Stimulated activated CD4-positive, alpha-beta T cell treated with anti-CD3 and anti-CD28 coated beads, Interleukin-12 subunit alpha, Interleukin-12 subunit beta, amount 100 ng/mL, for 4 hours (primary cell): ENCODE measurements at regions not wholly inside any gene's neighbourhood (a gene's known extent, or its start where the extent isn't known, plus 50 kb on each side); places are given as distances from the start of the nearest gene placed in this dataset.
"Not testable (repeated sequence)": the region's sequence is repeated elsewhere in the genome, so short reads cannot be mapped to it uniquely, and the experiment has no call there.

Source experiments
- DNase-seq: peaks from one replicate; pipeline ENCODE4 v3.0.0-alpha.2; 2020

GRCh38 chr1:157367091-157367739, 185.1 kb downstream of the FCRL5 start:
- no peak for DNase-seq

GRCh38 chr1:157364612-157365011, 187.7 kb downstream of the FCRL5 start:
- no peak for DNase-seq

GRCh38 chr1:157363660-157364140, 188.6 kb downstream of the FCRL5 start:
- DNase-seq, result no peak

GRCh38 chr1:157360023-157360390, 192.3 kb downstream of the FCRL5 start:
- no peak for DNase-seq

- DNase-seq, result no peak
Measured at GRCh38 chr1:157359314-157360022, 192.8 kb downstream of the FCRL5 start.

- DNase-seq, result no peak
Measured at GRCh38 chr1:157357111-157357510, 195.2 kb downstream of the FCRL5 start.

GRCh38 chr1:157356601-157357000, 195.7 kb downstream of the FCRL5 start:
- no peak for DNase-seq

- DNase-seq, result no peak
Measured at GRCh38 chr1:157353546-157353945, 198.8 kb downstream of the FCRL5 start.

- DNase-seq, result no peak
Measured at GRCh38 chr1:157352817-157353408, 199.4 kb downstream of the FCRL5 start.

GRCh38 chr1:157352216-157352615, 200.1 kb downstream of the FCRL5 start:
- no peak for DNase-seq

- not testable (repeated sequence) for DNase-seq
Measured at GRCh38 chr1:157351800-157352199, 200.5 kb downstream of the FCRL5 start.

GRCh38 chr1:157348538-157349480, 203.5 kb downstream of the FCRL5 start:
- DNase-seq, result no peak

GRCh38 chr1:157347506-157347905, 204.8 kb downstream of the FCRL5 start:
- no peak for DNase-seq

- not testable (repeated sequence) for DNase-seq
Measured at GRCh38 chr1:157337785-157338184, 199.6 kb upstream of the ETV3 start.

- no peak for DNase-seq
Measured at GRCh38 chr1:157335056-157335455, 196.9 kb upstream of the ETV3 start.

- DNase-seq, result no peak
Measured at GRCh38 chr1:157334041-157334440, 195.8 kb upstream of the ETV3 start.

GRCh38 chr1:157330177-157330576, 192.0 kb upstream of the ETV3 start:
- not testable (repeated sequence) for DNase-seq

- DNase-seq, result not testable (repeated sequence)
Measured at GRCh38 chr1:157328120-157328519, 189.9 kb upstream of the ETV3 start.

- DNase-seq, result no peak
Measured at GRCh38 chr1:157326173-157326859, 188.1 kb upstream of the ETV3 start.

GRCh38 chr1:157325220-157325619, 187.0 kb upstream of the ETV3 start:
- DNase-seq, result no peak

GRCh38 chr1:157321972-157322371, 183.8 kb upstream of the ETV3 start:
- DNase-seq, result not testable (repeated sequence)

GRCh38 chr1:157319567-157319966, 181.4 kb upstream of the ETV3 start:
- no peak for DNase-seq
